IPS-18c (cell line): ENCODE measurements at regions not wholly inside any gene's neighbourhood (a gene's known extent, or its start where the extent isn't known, plus 50 kb on each side); places are given as distances from the start of the nearest gene placed in this dataset.

Experiments
- H3K4me3 ChIP-seq: 2 replicates; pipeline ENCODE4 v1.7.0; 2013; ENCODE audit warnings: low read depth, mild to moderate bottlenecking, low read length, moderate library complexity; ENCODE audit not compliant: insufficient read depth
- H3K9me3 ChIP-seq: one replicate; pipeline ENCODE4 v1.6.1; 2013; ENCODE audit warnings: mild to moderate bottlenecking, low read length, moderate library complexity; ENCODE audit not compliant: control insufficient read depth, insufficient read depth

- Histone ChIP-seq H3K9me3 (no peaks in the 10 kb centered on the region), H3K4me3 (no peak overlapping the region)
Observed at GRCh38 chr1:117779364-117779763, 150.1 kb downstream of the GDAP2 start.

GRCh38 chr1:117780687-117781475 is 148.5 kb downstream of the GDAP2 start:
- Histone ChIP-seq H3K4me3 (no peak overlapping the region), H3K9me3 (no peaks in the 10 kb centered on the region)

- Histone ChIP-seq H3K4me3 (no peak overlapping the region), H3K9me3 (no peaks in the 10 kb centered on the region)
Observed at GRCh38 chr1:117782056-117782455, 147.4 kb downstream of the GDAP2 start.

- Histone ChIP-seq H3K4me3 (no peak overlapping the region), H3K9me3 (no peaks in the 10 kb centered on the region)
Observed at GRCh38 chr1:117783606-117784396, 145.6 kb downstream of the GDAP2 start.

- Histone ChIP-seq H3K4me3 (no peak overlapping the region), H3K9me3 (no peaks in the 10 kb centered on the region)
Observed at GRCh38 chr1:117788014-117788413, 141.4 kb downstream of the GDAP2 start.

- Histone ChIP-seq H3K9me3 (no peaks in the 10 kb centered on the region), H3K4me3 (no peak overlapping the region)
Observed at GRCh38 chr1:117793413-117793812, 136.0 kb downstream of the GDAP2 start.

GRCh38 chr1:117794073-117794472 is 135.3 kb downstream of the GDAP2 start:
- H3K9me3 ChIP-seq = no peaks in the 10 kb centered on the region
- no peak overlapping the region for H3K4me3 ChIP-seq

- H3K9me3 ChIP-seq = no peaks in the 10 kb centered on the region
- H3K4me3 ChIP-seq = no peak overlapping the region
Observed at GRCh38 chr1:117795190-117795589, 134.2 kb downstream of the GDAP2 start.

- no peaks in the 10 kb centered on the region for H3K9me3 ChIP-seq
- no peak overlapping the region for H3K4me3 ChIP-seq
Observed at GRCh38 chr1:117795792-117796191, 133.6 kb downstream of the GDAP2 start.

GRCh38 chr1:117796226-117796625 is 133.2 kb downstream of the GDAP2 start:
- H3K9me3 ChIP-seq = no peaks in the 10 kb centered on the region
- H3K4me3 ChIP-seq = no peak overlapping the region

GRCh38 chr1:117798550-117798949 is 130.9 kb downstream of the GDAP2 start:
- Histone ChIP-seq H3K4me3 (no peak overlapping the region), H3K9me3 (no peaks in the 10 kb centered on the region)

GRCh38 chr1:117802531-117803257 is 126.7 kb downstream of the GDAP2 start:
- Histone ChIP-seq H3K4me3 (no peak overlapping the region), H3K9me3 (no peaks in the 10 kb centered on the region)

- H3K4me3 ChIP-seq = no peak overlapping the region
- H3K9me3 ChIP-seq = no peaks in the 10 kb centered on the region
Observed at GRCh38 chr1:117803318-117803717, 126.1 kb downstream of the GDAP2 start.

GRCh38 chr1:117809764-117810163 is 119.7 kb downstream of the GDAP2 start:
- Histone ChIP-seq H3K9me3 (no peaks in the 10 kb centered on the region), H3K4me3 (no peak overlapping the region)

GRCh38 chr1:117810553-117810952 is 118.9 kb downstream of the GDAP2 start:
- no peak overlapping the region for H3K4me3 ChIP-seq
- H3K9me3 ChIP-seq = no peaks in the 10 kb centered on the region

- H3K4me3 ChIP-seq = no peak overlapping the region
- H3K9me3 ChIP-seq = no peaks in the 10 kb centered on the region
Observed at GRCh38 chr1:117812869-117813511, 116.4 kb downstream of the GDAP2 start.
